NAMALWA (cell line): ENCODE measurements at regions not wholly inside any gene's neighbourhood (a gene's known extent, or its start where the extent isn't known, plus 50 kb on each side); places are given as distances from the start of the nearest gene placed in this dataset.

Source experiments
- DNase-seq: peaks from one replicate; pipeline ENCODE4 v3.0.0-alpha.2; 2015; ENCODE audit warnings: low spot score

GRCh38 chr3:143901105-143901504 lies 52.8 kb upstream of the SLC9A9 start:
- DNase-seq: no peak

DNA sequence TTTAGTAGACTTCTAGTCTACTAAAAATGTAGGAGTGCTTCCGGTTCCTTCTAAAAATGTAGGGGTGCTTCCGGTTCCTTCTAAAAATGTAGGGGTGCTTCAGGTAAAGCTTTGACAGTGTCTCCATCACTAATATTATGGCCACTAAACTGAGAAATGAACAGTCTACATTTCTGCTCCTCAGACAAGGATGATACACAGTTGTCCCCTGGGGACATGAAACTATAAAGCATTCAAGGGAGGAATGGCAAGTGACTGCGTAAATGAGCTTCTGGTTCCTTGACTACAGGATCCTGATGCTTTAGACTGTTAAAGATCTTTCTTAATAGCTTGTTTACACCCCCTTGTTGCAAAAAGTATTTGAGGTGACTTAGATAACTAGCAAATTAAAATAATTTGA lies 53.9 kb upstream of the SLC9A9 start:
- DNase-seq: no peak

- DNase-seq: no peak
Measured at GRCh38 chr3:143910756-143911155, 60.9 kb upstream of the DIPK2A start.

DNA sequence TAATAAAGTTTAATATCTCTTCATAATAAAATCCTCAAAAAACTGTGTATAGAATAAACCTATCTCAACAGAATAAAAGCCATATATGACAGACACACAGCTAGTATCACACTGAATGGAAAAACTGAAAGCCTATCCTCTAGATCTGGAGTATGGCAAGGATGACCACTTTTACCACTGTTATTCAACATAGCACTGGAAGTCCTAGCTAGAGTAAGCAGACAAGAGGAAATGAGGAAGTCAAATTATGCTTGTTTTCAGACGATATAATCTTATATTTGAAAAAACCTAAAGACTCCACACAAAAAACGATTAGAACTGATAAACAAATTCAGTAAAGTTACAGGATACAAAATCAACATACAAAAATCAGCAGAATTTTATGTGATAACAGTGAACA lies 57.4 kb upstream of the DIPK2A start:
- DNase-seq: no peak

- DNase-seq: no peak
Measured at GRCh38 chr3:143918848-143919247, 52.8 kb upstream of the DIPK2A start.

DNA sequence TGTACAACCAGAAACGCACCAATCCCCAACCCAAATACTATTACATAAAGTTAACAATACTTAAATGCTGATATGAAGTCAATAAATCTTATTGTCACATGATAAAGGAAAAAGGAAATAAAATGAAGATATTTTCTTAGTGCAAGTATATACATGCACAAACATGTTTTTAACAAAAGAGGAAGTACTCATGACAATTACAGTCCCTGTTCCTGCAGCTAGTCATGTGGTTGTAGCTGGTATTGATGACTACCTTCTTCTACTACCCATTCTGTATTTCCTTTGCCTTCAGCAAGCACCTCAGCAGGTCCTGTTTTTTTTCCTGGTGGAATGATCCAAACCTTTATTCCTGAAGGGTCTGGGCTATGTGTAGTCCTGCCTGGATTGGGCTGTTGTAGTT lies 50.4 kb upstream of the DIPK2A start:
- peak; percentile 20 for DNase-seq
